NCI-H1436 (cell line): ENCODE measurements at regions not wholly inside any gene's neighbourhood (a gene's known extent, or its start where the extent isn't known, plus 50 kb on each side); places are given as distances from the start of the nearest gene placed in this dataset.
"Not testable (repeated sequence)": the region's sequence is repeated elsewhere in the genome, so short reads cannot be mapped to it uniquely, and the experiment has no call there.

Experiments used
- DNase-seq: peaks from one replicate; lab custom pipeline; 2025; lab: John Stamatoyannopoulos, UW

DNA sequence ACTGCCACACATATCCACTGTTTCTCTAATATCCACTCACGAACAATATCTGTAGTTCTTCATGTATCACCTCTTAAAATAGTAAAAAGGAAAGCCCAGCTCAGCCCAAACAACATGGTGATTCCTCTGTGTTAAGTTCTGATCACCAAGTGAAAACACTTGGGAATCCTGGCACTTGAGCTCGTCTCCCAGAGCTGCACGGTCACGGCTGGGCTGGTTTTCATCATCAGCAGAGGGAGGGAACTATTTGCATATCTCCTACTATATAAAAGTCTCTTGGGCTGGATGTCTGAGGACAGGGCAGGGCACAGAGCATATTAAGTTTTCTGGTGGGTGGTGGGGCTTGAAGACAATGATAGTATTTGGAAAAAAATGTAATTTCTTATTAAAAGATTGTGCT is 870.6 kb downstream of the TMEM121 start:
- DNase-seq, result no peak

DNA sequence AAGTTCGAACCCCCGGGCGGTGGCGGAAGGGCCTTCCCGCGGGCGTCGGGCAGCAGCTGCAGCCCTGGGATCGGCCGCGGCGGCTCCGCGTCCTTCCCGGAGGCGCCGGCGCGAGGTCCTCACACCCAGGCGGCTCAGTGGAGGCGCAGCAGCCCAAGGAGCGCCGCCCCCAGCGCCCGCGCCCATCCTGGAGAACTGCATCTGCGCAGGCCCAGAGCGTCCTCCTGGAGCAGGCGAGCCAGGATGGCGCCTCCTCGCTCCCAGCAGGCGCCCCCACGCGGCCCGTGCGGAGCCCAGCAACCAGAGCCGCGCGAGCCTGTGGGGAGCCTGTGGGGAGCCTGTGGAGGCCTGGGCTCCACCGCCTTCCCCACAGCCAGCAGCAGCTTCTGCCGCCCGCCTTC is 872.5 kb downstream of the TMEM121 start:
- DNase-seq, result not testable (repeated sequence)

DNA sequence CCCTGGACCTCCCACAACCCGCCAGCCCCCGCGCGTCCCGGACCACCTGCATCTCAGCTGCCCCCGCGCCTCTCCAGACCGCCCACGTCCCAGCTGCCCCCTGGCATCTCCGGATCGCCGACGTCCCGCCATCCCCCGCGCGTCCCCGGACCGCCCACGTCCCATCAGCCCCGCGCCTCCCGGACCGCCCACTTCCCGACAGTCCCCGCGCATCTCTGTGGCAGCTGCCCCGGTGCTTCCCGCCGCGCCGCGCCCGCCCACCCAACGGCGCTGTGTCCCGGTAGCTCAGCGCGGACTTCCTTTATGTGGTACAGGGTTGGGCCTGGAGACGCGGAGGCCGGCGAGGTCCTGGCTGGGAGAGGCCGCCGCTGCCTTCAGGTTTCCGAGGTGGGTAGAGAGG is 874.9 kb downstream of the TMEM121 start:
- DNase-seq, result not testable (repeated sequence)

DNA sequence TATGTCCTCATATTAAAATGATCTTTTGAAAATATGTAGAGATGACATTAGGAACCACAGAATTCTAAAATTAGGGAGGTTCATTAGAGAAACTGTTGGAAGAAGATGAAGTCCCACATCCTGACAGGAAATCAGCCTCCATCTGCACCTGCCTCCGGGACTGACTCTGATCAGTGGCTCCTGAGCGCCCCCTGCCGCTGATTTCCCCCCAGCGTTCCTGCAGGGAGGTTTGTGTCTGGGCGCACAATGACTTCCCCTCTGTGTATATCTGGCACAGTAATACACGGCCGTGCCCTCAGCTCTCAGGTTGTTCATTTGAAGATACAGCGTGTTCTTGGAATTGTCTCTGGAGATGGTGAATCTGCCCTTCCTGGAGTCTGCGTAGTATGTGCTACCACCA is 883.8 kb downstream of the TMEM121 start:
- DNase-seq, result not testable (repeated sequence)

DNA sequence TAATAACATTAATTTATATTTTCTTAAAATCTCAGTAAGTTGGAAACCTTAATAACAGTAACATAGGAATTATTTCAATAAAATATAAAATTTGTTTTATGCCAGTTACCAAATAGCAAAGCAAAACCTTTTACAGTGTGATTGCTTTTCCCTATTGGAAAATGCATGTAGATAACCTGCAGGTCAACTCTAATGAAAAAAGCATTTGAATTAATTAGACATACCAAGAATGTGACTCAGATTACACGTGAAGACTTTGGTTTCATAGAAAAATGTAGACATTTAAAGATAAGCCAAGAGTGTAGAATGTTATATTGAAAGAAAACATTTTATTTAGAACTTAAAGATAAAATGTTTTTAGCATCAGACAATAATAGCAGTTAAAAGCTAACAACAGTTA is 888.1 kb downstream of the TMEM121 start:
- DNase-seq, result no peak

DNA sequence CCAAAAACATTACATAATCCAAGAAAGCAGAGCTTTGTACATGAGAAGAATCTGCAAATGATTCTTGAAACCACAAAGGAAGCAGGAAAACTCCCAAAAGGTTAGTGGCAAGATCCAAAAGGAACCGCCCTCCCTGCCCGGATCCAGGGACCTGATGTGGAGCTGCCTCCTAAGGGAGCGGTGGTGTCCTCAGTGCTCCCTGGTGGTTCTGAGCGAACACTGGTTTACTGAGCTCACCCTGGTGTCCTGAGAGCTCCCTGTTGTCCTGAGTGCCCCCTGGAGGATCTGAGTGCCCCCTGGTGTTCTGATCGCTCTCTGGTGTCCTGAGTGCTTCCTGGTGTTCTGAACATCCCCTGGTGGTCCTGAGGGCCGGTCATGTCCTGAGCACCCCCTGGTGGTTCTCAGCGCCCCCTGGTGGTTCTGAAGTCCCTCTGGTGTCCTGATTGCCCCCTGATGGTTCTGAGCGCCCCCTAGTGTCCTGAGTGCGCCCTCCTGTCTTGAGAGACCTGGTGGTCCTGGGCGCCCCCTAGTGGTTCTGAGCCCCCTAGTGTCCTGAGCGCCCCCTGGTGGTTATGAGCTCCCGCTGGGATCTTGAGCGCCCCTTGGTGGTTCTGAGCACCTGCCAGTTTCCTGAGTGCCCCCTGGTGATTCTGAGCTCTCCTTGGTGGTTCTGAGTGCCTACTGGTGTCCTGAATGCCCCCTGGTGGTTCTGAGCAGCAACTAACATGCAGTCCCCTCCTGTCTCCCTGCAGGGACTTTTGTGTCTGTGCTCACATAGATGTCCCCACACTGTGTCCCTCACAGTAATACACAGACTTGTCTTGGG is 891.1 kb downstream of the TMEM121 start:
- peak; percentile 44 for DNase-seq

DNA sequence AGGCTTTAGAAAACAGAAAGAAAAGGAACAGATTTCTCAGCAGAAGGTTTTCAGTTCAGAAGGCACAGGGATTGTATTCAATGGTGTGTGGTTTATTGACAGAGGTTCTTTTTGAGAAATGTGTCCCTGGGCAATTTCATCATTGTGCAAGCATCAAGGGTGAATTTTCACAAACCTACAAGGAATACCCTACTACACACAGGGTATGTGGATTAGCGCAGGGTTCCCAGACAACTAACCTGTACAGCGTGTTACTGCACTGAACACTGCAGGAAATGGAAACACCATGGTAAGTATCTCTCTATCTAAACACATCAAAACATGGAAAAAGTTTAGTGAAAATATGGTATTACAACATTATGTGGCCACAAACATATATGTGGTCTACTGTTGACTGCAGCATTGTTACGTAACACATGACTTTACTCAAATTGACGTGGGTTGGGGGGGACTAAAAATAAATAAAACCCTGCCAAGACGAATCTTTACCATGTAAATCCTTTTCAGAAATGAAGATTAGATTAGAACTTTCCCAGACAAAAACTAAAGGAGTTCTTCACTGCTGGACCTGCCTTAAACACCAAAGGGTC is 893.1 kb downstream of the TMEM121 start:
- no peak for DNase-seq

DNA sequence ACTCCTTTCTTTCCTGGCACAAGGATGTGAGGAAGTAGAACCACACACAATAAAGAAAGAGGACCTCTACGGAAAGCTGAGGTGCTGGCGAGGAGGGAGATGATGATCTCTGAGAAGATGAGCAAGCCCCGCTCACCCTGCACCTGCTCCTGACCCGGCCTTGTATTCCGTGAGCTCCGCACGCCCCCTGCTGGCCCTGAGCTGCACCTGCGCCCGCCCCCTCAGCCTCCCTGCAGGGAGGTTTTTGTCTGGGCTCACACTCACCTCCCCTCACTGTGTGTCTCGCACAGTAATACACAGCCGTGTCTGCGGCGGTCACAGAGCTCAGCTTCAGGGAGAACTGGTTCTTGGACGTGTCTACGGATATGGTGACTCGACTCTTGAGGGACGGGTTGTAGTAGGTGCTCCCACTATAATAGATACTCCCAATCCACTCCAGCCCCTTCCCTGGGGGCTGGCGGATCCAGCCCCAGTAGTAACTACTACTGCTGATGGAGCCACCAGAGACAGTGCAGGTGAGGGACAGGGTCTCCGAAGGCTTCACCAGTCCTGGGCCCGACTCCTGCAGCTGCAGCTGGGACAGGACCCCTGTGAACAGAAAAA is 895.1 kb downstream of the TMEM121 start:
- peak; percentile 53 for DNase-seq

DNA sequence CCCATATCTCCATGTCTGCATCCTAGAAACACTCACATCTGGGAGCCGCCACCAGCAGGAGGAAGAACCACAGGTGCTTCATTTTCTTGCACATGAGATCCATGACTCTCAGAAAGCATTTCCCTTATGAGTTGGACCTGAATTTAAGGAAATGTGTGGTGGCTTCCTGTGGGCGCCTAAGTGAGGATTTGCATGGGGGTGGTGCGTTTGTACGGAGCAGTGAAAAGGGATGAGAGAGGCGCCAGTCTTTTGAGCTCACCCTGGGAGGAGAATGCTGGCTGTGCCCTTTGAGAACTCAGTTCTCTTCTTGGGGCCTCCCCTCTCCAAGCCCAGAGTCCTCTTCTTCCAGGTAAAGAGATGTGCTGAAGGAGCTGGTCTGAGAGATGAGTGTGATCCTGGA is 895.7 kb downstream of the TMEM121 start:
- no peak for DNase-seq

DNA sequence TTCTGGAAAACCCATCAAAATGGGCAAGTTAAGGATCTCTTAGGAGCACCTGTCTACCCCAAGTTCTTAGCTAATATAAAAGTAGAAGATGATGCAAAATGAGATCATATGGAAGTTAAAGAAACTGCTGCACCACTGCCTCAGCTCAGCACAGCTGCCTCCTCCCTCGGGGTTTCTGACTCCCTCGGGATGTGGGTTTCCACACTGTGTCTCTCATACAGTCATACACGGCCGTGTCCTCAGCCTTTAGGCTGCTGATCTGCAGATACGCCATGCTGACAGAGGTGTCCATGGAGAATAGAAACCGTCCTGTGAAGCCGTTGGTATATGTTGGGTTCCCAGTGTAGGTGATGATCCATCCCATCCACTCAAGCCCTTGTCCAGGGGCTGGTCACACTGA is 898.8 kb downstream of the TMEM121 start:
- not testable (repeated sequence) for DNase-seq

DNA sequence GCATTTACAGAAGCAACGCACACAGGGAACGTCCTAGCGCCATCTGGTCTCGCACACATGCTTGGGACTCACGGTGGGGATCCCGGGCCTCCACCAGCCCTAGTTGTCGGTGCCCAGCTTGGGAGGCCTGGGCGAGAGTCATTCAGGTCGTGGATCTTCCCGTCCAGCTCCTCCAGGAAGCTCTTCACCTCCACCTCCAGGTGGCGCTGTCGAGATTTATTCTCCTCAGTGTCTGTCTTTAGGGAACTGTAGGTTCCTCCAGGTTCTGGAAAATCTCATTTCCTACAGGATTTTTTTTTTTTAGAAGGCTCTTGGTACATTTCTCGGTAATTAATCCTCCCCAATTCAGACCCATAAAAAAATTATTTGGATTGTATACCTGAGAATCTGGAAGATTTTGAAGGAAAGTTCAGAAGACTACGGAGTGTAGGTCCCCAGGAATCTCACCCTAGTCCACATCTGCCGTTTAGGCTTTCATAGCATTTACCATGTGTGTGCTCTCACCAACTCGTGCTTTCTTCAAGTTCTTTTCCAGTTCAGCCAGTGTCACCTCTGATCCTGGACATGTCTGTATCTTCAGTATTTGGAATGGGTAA is 910.0 kb downstream of the TMEM121 start:
- DNase-seq, result peak; percentile 50

DNA sequence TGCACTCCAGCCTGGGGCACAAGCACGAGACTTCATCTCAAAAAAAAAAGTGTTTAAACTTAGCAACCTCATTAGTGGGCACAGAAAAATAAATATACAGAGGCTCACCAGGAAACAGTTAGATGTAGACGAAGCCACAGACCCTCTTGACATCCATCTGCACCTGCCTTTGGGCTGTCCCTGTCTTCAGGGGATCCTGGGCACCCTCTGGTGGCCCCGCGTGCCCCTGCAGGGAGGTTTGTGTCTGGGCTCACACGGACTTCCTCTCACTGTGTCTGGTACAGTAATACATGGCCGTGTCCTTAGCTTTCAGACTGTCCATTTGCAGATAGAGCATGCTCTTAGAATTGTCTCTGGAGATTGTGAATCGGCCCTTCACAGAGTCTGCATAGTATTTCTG is 916.5 kb downstream of the TMEM121 start:
- DNase-seq, result no peak

DNA sequence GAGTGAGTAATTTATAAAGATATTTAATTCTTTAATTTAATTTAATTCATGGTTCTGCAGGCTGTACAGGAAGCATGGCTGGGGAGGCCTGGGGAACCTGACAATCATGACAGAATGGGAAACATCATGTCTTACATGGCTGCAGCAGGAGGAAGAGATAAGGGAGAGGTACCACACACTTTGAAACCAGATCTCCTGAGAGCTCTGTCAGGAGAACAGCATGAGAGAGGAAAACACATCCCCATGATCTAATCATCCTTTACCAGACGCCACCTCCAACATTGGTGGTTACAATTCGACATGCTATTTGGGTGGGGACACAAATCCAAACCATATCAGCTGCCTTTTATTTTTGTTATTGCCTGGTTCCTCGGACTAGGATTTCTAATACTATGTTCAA is 928.6 kb downstream of the TMEM121 start:
- DNase-seq, result no peak

DNA sequence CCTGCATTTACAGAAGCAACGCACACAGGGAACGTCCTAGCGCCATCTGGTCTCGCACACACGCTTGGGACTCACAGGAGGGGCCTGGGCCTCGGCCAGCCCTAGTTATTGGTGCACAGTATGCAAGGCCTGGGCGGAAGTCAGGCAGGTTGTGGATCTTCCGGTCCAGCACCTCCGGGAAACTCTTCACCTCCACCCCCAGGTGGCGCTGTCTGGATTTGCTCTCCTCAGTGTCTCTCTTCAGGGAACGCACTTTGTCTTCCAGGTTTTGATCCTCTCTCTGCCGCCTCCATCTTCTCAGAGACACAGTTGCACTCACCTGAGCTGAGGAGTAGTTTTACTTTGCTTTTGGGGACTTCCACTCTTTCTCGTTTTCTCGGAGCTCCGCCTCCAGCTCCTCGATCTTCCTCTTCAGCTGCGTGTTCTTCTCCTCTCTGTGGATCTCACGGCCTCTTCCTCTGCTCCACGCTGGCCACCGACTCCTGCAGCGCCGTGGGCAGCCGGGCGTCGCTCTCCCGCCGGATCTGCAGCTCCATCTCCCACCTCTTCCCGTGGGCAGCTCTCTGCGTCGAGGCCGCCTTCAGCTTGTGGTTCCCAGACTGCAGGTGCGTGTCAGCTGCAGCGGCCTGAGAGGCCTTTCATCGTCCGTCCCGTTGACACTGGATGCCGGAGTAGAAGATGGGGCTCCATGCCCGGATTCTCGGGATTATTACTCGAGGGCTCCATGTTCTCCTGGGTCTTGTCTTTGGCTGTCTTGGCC is 933.8 kb downstream of the TMEM121 start:
- DNase-seq, result peak; percentile 19

DNA sequence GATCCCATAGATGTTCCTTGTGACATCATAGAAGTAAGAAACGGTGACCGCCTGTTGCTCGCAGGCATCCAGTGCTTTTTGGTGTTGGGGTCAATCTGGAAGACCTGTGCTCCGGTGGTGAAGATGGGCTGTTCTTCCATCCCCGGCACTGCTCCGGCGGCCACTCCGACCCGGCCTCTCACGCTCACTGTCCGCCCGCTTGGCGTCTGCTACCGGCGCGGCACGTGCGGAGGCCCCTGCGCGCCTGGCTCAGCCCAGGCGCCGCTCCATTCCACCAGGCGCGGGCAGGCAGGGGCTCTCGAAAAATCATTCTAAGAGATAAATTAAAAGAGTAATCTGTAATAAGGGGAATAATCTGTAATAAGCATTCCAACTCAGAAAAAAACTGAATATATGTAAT is 934.5 kb downstream of the TMEM121 start:
- no peak for DNase-seq

DNA sequence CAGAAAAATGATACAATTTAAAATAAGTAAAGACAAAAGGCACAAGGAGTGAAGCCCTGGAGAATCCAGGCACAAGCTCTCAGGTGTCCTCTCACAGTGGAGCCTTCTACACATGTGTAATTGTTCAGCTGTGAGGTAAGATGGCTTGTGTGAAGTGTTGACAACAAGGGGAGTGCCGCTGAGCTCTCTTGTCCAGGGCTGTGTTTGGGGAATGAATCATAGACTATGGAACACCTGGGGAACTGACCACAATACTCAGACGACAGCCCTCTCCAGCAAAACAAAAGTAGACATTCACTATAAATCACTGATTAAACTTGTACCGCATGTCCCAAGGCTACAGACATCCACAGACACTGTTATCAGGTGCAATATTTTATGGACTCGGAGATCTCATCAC is 940.1 kb downstream of the TMEM121 start:
- not testable (repeated sequence) for DNase-seq

DNA sequence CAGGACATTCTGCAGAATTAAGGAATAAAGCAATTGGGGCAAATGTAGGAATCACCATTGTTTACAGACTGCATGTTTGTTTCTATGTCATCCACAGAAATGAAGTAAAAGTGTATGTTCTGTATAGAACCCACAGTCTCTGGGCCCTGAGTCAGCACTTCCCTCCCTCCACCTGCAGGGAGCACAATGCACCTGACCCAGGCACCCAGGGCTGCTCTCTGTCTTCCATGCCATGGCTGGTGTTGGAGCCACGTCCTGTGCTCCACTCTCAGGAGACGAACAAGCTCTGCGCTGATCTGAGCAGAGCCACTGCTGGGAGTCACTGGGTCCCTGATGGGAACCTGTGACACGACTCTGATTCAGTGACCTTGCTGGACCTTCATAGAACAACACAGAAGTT is 942.5 kb downstream of the TMEM121 start:
- DNase-seq, result not testable (repeated sequence)

DNA sequence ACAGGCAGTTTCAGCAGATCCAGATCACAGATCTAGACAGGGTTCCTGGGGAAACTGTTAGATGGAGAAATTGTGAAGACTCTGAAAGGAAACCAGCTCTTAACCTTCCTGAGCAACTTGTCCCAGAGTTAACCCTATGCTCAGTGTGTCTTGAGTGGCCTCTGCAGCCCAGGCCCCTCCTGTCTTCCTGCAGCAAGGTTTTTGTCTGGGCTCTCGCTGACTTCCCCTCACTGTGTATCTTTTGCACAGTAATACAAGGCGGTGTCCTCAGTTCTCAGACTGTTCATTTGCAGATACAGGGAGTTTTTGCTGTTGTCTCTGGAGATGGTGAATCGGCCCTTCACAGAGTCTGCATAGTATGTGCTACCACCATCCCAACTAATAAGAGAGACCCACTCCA is 943.6 kb downstream of the TMEM121 start:
- DNase-seq, result not testable (repeated sequence)

DNA sequence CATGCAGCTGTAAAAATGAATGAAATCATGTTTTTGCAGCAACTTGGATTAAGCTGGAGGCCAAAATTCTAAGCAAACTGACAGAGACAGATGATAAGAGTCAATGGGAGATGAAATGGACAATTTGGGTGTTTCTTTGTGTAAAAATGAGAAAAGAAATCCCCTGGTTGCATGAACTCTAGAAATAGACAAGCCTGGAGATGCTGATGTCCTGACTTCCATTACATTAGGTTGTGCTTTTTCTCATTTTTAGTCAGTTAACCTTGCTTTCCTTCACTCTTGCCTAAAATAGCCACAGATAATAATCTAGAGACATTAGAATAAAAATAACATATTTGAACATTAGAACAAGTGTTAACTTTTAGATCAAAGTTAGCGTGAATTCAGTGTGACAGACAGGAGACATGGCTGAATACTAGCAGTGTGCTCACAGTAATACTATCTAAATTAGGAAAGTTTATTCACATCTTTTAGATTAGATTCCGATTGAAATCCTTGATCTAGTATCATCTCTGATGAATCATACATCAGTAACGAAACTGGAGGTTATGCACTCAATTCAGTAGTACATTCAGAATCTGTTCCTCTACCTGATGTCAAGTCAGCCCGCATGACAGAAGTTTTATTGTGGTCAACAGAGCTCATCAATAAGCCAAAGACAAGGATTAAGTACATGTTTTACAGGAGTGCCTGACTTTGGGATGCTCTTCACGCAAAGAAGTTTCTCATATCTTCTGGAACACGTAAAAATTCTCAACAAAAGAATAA is 948.1 kb downstream of the TMEM121 start:
- DNase-seq, result not testable (repeated sequence)

DNA sequence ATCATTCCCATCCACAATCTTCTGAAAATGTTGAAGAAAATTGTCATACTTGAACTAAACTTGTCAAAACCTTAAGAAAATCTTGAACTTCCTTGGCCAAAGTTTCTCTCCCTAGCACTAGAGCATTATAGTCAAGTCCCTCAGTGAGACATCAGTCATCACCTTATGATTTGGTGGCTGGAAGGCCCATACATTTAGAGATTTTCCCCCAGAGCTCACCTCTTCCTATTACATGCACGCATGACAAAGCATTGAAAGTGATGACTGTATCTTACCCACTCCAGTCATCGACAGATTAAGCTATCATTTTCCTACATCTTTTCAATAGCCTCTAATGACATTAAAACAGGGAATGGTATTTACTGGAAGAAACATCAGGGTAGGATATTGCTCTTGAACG is 948.8 kb downstream of the TMEM121 start:
- DNase-seq, result not testable (repeated sequence)

DNA sequence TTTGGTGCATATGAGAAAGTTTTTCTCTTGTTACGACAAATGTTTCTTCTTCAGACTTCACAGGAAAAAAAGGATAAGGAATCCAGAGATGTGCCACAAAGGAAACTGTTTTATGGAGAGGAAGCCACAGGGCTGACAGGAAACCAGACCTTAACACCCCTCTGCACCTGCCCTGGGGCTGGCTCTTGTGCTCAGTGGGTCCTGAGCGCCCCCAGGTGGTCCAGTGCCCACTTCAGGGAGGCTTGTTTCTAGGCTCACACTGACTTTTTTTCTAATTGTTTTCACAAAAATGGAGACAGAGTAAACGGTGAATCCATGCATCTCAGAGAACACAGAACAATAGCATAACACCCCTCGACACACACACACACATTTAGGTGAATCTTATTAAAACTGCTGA is 951.2 kb downstream of the TMEM121 start:
- not testable (repeated sequence) for DNase-seq
